ENCODE measurements at regions not wholly inside any gene's neighbourhood (a gene's known extent, or its start where the extent isn't known, plus 50 kb on each side); places are given as distances from the start of the nearest gene placed in this dataset.

GRCh38 chr18:47758000-47758399 is 172.5 kb downstream of the SMAD2 start:
- no peak for DNase-seq (ENCODE audit: low read depth in 3 of 3)

- peak; percentile 11 to 51 (median 28) for DNase-seq (ENCODE audit: low read depth in 3 of 3)
Observed at GRCh38 chr18:47756364-47757016, 174.0 kb downstream of the SMAD2 start.

- no peak for DNase-seq (ENCODE audit: low read depth in 3 of 3)
Observed at GRCh38 chr18:47755102-47755456, 175.4 kb downstream of the SMAD2 start.

- DNase-seq (ENCODE audit: low read depth in 3 of 3) = peak in 2 of 3 experiments; percentile 11 to 54
Observed at GRCh38 chr18:47754311-47755101, 176.0 kb downstream of the SMAD2 start.

- DNase-seq (ENCODE audit: low read depth in 3 of 3) = no peak
Observed at GRCh38 chr18:47752796-47753645, 177.4 kb downstream of the SMAD2 start.

GRCh38 chr18:47750889-47751423 is 179.5 kb downstream of the SMAD2 start:
- no peak for DNase-seq (ENCODE audit: low read depth in 3 of 3)

- DNase-seq (ENCODE audit: low read depth in 3 of 3) = no peak
Observed at GRCh38 chr18:47749600-47749973, 180.9 kb downstream of the SMAD2 start.

GRCh38 chr18:47748847-47749599 is 181.4 kb downstream of the SMAD2 start:
- DNase-seq (ENCODE audit: low read depth in 3 of 3) = peak; percentile 62 to 74 (median 70)

GRCh38 chr18:47748093-47748796 is 182.2 kb downstream of the SMAD2 start:
- no peak for DNase-seq (ENCODE audit: low read depth in 3 of 3)

GRCh38 chr18:47747260-47747795 is 183.1 kb downstream of the SMAD2 start:
- no peak for DNase-seq (ENCODE audit: low read depth in 3 of 3)

GRCh38 chr18:47746615-47747014 is 183.8 kb downstream of the SMAD2 start:
- no peak for DNase-seq (ENCODE audit: low read depth in 3 of 3)

- no peak for DNase-seq (ENCODE audit: low read depth in 3 of 3)
Observed at GRCh38 chr18:47745227-47745626, 185.2 kb downstream of the SMAD2 start.

- DNase-seq (ENCODE audit: low read depth in 3 of 3) = no peak
Observed at GRCh38 chr18:47737956-47738355, 192.5 kb downstream of the SMAD2 start.

GRCh38 chr18:47737198-47737830 is 193.1 kb downstream of the SMAD2 start:
- DNase-seq (ENCODE audit: low read depth in 3 of 3) = no peak

GRCh38 chr18:47736376-47737140 is 193.9 kb downstream of the SMAD2 start:
- DNase-seq (ENCODE audit: low read depth in 3 of 3) = no peak

- DNase-seq (ENCODE audit: low read depth in 3 of 3) = no peak
Observed at GRCh38 chr18:47735041-47735702, 195.3 kb downstream of the SMAD2 start.

GRCh38 chr18:47731276-47731675 is 199.2 kb downstream of the SMAD2 start:
- DNase-seq (ENCODE audit: low read depth in 3 of 3) = no peak

- DNase-seq (ENCODE audit: low read depth in 3 of 3) = no peak
Observed at GRCh38 chr18:47730795-47731194, 199.7 kb downstream of the SMAD2 start.

GRCh38 chr18:47729356-47729755 is 201.1 kb downstream of the SMAD2 start:
- DNase-seq (ENCODE audit: low read depth in 3 of 3) = no peak

Data from stimulated activated CD4-positive, alpha-beta T cell treated with anti-CD3 and anti-CD28 coated beads, TNF-alpha, amount 100 ng/mL, for 24 hours (primary cell).